SH-SY5Y (cell line): ENCODE measurements at regions not wholly inside any gene's neighbourhood (a gene's known extent, or its start where the extent isn't known, plus 50 kb on each side); places are given as distances from the start of the nearest gene placed in this dataset.

ENCODE experiments used
- GATA2 ChIP-seq: IDR thresholded peaks from 2 replicates; pipeline ENCODE4 v1.6.1; 2011; ENCODE audit warnings: mild to moderate bottlenecking, low read depth, low read length
- GATA3 ChIP-seq: IDR thresholded peaks from 2 replicates; pipeline ENCODE4 v1.6.1; 2011; ENCODE audit warnings: low read depth, mild to moderate bottlenecking, low read length, moderate library complexity

GRCh38 chr14:89502966-89503365 is 85.9 kb upstream of the FOXN3 start:
- no peak for TF ChIP-seq GATA2
- TF ChIP-seq GATA3 = no peak
